GM18502 (cell line): ENCODE measurements at regions not wholly inside any gene's neighbourhood (a gene's known extent, or its start where the extent isn't known, plus 50 kb on each side); places are given as distances from the start of the nearest gene placed in this dataset.
A peak's percentile ranks its signal among the peaks of the same experiment; 100 is the strongest.
"Not testable (repeated sequence)": the region's sequence is repeated elsewhere in the genome, so short reads cannot be mapped to it uniquely, and the experiment has no call there.

Source experiments
- ATAC-seq: cut with Tn5 transposase; IDR thresholded peaks from one replicate; pipeline ENCODE4 v1.9.1; 2021; ENCODE audit warnings: mild to moderate bottlenecking; ENCODE audit not compliant: unreplicated experiment, poor library complexity

DNA sequence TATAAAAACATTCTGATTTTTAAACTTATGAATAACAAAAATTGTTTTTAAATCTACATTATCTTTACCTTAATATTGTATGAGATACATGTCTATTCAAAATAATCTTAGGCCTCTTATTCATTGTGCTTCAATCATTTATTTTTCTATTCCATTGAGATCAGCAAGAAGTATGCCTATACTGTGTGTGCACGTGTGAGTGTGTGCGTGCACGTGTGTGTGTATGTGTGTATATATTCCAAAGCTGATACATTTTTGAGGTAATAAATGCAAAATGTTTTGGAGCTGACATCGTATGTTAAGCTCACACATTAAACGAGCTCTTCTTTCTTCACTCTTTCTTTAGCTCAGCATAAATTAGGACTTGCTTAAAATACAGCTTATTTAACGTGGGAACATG, 1701.2 kb upstream of the PCDH10 start:
- no peak for ATAC-seq

- no peak for ATAC-seq
Observed at GRCh38 chr4:131450572-131451209, 1698.4 kb upstream of the PCDH10 start.

DNA sequence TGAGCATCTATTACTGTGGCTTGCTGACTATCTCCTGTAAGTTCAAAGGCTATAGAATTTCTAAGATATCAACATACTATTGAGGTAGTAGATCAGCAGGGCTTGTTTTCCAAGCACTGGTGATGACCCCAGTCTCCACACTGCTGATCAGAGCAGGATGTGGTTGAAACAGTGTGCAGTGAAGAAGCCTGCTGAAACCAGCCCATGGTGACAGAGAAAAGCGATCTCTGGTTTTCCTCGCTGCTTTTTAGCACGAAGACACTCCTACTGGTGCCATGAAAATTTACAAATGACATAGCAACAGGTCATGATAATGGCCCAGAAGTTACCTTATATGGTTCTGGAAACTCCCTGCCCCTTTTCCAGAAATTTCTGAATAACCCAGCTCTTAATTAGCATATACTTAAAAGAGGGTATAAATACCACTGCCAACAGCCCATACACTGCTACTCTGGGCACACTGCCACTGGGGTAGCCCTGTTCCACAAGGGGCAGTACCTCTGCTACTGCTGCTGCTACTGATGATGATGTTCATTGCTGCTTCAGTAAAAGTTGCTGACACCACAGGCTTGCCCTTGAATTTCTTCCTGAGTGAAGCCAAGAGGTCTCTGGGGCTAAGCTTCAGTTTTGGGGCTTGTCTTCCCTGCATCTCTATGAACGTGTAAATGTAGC, 1689.5 kb upstream of the PCDH10 start:
- ATAC-seq: no peak

- ATAC-seq: no peak
Observed at GRCh38 chr4:131470360-131470759, 1678.7 kb upstream of the PCDH10 start.

DNA sequence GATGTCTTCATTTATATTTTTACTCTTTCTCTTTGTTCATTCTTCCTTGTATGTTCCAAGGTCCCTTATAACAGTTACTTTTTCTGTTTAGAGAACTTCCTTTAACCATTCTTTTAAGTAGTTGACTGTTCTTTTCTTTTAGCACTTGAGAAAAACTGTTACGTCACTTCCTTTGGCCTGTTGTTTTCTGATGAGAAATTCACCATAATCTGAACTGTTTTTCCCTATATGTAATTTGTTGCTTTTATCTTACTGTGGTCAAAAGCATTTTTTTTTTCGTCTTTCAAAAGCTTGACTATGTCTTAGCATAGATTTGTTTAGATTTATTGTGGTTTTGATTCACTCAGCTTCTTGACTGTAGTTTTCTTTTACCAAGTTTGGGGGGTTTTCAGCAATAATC, 1660.3 kb upstream of the PCDH10 start:
- no peak for ATAC-seq

- ATAC-seq: not testable (repeated sequence)
Observed at GRCh38 chr4:131496211-131496610, 1652.9 kb upstream of the PCDH10 start.

DNA sequence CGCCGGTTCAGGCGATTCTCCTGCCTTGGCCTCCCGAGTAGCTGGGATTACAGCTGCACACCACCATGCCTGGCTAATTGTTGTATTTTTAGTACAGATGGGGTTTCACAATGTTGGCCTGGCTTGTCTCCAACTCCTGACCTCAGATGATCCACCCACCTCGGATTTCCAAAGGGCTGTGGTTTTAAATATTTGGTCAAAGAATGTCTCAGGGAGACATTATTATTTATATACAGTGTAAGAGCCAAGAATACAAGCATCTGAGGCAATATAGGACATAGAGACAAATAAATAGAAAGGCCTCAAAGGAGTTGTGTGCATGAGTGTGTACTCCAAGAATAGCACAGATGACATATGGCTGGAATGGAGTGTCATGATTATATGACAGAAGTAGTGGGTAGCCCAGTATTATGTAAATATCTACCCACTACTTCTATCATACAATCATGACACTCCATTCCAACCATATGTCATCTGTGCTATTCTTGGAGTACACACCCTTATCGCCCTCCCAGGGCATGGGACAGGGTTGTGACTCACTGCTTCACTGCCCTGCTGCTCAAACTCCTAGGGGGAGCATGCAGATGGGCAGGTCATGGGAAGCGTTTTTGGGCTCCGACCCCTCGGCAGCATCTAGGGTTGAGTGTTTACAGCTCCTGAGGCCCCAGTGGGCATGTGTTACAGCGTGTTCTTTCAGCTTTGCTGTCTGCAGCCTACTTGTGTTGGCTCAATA, 1649.8 kb upstream of the PCDH10 start:
- no peak for ATAC-seq

DNA sequence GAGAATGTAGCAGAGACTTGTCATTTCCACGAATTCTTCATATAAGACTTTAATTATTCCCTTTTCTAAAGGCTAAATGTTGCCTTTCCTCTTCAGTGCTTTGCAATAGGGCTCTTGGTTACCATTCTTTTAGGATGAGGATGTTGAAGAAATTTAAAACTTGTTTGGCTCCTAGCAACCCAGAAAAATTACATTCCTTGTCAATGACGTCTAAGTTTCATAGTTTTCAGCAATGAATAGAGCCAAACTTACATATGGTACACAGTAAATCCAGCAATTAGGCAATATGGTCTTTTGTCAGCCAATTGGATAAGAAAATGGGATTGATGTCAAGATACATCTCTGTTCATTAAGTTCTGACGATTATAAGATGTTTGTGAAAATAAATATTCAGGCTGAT, 1639.6 kb upstream of the PCDH10 start:
- no peak for ATAC-seq

DNA sequence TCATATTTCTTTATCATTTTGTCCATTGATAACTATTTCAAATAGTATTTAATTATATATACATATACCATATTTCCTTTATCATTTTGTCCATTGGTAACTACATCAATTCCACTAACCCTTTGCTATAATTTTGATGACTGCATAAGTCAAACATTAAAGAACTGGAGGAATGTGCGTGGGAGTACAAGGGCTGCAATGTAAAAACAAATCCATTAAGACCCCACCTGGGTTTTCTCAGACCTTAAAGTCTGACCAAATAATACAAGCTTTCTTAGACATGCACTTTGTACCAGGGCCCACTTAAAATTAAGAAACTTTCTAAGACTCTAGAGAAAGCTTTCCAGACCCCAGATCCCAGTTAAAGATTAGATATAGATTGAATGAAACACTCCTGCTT, 1622.4 kb upstream of the PCDH10 start:
- no peak for ATAC-seq

- ATAC-seq: no peak
Observed at GRCh38 chr4:131531087-131531486, 1618.0 kb upstream of the PCDH10 start.

DNA sequence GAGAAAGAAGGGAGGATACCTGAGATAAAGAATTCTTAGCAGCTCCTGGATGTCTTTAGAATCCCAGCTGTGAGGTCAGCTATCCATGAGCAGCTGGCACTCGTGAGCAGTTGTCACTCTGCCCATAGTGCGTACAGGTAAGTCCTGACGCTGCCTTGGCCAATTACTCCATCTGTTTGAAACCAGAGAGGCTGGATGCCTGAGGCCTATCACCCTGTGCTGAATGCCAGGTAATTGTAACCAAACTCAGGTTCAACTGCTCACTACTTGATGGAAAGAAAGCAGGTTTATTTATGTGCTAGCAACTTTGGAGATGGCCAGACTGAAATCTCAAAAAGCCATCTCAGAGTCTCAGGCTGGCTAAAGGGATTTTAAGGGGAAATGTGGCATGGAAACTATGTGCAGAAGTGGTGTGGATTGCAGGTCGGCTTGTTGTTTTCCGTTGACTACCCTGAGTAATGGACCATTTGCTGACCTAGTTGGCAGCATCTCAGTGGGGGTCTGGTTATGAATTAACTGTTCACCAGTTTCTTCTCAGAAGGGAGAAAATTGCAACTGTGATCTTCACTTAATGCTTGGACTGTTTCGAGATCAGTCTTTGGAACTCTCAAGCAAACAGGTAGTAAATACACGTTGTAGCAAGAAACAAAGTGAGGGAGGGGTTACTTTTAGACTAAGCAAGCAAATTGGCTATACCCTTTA, 1614.0 kb upstream of the PCDH10 start:
- no peak for ATAC-seq

GRCh38 chr4:131540256-131540655, 1608.8 kb upstream of the PCDH10 start:
- no peak for ATAC-seq

GRCh38 chr4:131547506-131547981, 1601.5 kb upstream of the PCDH10 start:
- peak; percentile 76 for ATAC-seq

DNA sequence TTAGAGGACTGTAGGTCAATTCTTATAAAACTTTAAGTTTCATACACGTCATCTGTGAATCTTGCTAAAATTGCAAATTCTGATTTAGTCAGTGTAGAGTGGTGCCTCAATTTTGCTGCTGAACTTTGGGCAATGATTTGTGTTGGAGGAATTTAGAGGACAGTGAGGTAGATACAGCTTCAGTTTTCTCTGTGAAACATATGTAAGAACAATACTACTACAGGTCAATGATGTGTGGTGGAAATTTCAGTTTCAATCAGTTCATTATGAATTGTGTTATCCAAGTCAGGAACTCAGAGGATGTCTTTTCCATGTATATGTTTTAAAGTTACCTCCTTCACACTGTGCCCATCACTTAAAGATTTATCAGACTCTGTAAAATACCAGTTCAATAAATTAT, 1597.8 kb upstream of the PCDH10 start:
- ATAC-seq: no peak

- no peak for ATAC-seq
Observed at GRCh38 chr4:131566026-131566425, 1583.1 kb upstream of the PCDH10 start.

DNA sequence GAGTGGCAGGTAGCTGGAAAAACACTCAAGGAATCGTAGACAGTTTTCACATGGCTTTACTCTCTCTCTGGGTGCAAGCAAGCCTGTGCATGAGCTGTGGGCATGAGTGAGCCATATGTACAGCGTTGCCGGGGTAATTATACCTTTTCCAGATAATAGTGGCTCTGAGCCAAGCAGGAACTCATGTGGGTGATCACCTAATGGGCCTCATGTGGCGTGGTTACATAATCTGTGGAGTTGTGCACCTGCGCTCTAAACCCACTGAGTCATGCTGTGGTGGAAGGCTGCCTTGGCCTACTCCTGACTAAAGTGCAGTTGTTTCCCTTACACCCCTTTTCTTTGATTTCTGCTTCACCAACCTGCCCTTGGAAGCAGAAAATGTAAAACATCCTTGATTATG, 1564.5 kb upstream of the PCDH10 start:
- ATAC-seq: no peak

DNA sequence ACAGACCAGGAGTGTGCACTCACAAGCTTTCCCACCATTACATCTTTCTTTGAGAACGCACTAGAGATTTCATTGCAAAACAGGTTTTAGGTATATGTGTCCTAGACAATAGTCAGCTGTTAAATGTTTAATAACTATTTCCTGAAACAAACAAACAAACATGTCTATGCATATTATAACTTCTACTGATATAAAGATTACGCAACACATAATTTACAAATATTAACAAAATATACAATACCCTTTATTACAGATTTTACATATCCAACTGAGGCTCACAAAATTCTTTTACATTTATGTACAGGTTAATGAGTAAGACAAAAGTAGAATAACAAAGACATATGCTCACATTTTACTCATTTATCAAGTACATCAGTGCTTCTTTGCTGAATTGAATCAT, 1554.0 kb upstream of the PCDH10 start:
- ATAC-seq: no peak

DNA sequence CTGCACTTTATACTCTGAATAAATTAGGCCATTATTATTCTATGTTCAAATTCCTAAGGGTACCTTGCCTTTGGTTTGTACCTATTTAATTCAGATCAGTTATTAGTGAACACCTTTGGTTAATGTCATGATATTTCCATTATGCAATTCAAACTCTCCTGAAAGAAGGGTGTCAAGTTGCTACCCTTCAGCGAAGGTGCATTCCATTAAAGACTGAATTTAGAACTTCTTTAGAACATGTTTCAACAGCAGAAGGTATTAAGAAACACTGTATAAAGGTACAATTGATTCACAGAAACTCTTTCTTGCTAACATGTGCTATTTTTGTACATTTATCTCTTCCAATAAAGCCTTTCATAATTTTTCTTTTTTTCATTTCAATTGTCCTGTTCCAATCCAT, 1545.4 kb upstream of the PCDH10 start:
- ATAC-seq: no peak

DNA sequence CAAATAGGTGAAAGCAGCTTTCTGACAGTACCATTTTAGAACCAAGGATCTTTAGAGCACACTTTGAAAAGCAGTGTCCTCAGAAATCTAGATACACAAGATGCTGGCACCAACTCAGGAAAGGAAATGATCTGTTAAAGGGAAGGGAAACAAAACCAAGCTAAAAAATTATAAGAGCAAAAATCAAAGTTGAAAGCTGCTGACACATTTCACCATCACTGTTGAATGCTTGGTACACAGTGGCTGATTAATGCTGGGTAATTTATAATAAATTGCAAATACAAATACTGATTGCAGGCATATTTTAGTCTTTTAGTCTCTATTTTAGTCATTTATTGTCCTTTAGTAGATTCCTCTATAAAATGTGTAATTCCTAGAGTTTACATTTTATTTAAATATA, 1540.1 kb upstream of the PCDH10 start:
- no peak for ATAC-seq

GRCh38 chr4:131610517-131610916, 1538.6 kb upstream of the PCDH10 start:
- ATAC-seq: not testable (repeated sequence)
